22Rv1 (cell line): ENCODE measurements at regions not wholly inside any gene's neighbourhood (a gene's known extent, or its start where the extent isn't known, plus 50 kb on each side); places are given as distances from the start of the nearest gene placed in this dataset.

Experiments
- H3K27ac ChIP-seq: fragments of 450-650 bp; 2 replicates; pipeline ENCODE4 v1.5.1; 2017
- CTCF ChIP-seq: fragments of 450-650 bp; IDR thresholded peaks from 2 replicates; pipeline ENCODE4 v1.5.1; 2017; ENCODE audit warnings: mild to moderate bottlenecking
- ZFX ChIP-seq: fragments of 450-650 bp; IDR thresholded peaks from 2 replicates; pipeline ENCODE4 v1.6.1; 2017; ENCODE audit warnings: antibody characterized with exemption, borderline replicate concordance

- TF ChIP-seq ZFX: no peak
- no peak for TF ChIP-seq CTCF
- H3K27ac ChIP-seq: no peak overlapping the region
Observed at GRCh38 chr15:39426552-39427532, 154.0 kb upstream of the THBS1 start.

DNA sequence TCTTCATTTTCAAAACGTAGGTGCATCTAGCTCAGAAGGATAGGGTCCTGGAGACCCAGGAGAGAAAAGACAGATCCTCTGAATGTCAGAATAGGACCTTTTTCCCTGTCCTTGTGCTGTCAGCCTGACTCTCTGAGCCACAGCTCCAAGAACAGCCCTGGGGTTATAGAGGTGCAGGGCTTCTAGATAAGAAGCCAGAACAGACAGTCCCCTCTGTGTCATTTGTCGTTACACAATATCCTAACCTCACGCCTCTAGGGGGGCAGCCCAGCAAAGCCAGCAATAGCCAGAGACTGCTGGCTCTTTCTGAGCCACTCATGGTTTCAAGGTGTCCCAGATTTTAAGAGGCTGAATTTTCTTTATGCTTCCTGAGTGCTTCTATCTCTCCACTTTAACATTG lies 153.2 kb upstream of the THBS1 start:
- TF ChIP-seq CTCF (no peak), ZFX (no peak)
- no peak overlapping the region for H3K27ac ChIP-seq

GRCh38 chr15:39429898-39430357 lies 151.0 kb upstream of the THBS1 start:
- no peak overlapping the region for H3K27ac ChIP-seq
- TF ChIP-seq ZFX: no peak
- no peak for TF ChIP-seq CTCF

- no peak overlapping the region for H3K27ac ChIP-seq
- TF ChIP-seq CTCF (no peak), ZFX (no peak)
Observed at GRCh38 chr15:39430389-39430788, 150.5 kb upstream of the THBS1 start.

GRCh38 chr15:39431376-39431775 lies 149.5 kb upstream of the THBS1 start:
- TF ChIP-seq CTCF (no peak), ZFX (no peak)
- no peak overlapping the region for H3K27ac ChIP-seq

DNA sequence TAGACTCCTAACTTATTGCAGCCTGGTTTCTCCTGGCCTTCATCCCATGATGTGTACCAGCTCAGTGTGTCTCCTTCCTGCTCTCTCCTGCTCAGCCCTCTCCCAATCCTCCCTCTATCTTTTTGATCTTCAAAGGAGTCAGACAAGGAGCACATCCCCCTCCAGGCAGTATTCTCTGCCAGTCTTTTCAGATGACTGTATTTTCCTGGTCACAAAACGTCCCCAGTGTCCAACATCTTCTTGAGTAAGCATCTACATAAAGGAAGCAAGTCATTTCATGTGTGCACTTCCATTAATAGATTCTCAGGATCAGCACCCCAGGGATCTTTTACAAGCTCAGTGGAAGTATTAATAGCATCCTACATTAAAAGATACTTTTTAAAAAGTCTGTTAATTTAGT lies 148.9 kb upstream of the THBS1 start:
- TF ChIP-seq ZFX (no peak), CTCF (no peak)
- no peak overlapping the region for H3K27ac ChIP-seq

GRCh38 chr15:39432912-39433348 lies 147.9 kb upstream of the THBS1 start:
- no peak overlapping the region for H3K27ac ChIP-seq
- no peak for TF ChIP-seq ZFX
- TF ChIP-seq CTCF: no peak
